ENCODE measurements at regions not wholly inside any gene's neighbourhood (a gene's known extent, or its start where the extent isn't known, plus 50 kb on each side); places are given as distances from the start of the nearest gene placed in this dataset.

DNA sequence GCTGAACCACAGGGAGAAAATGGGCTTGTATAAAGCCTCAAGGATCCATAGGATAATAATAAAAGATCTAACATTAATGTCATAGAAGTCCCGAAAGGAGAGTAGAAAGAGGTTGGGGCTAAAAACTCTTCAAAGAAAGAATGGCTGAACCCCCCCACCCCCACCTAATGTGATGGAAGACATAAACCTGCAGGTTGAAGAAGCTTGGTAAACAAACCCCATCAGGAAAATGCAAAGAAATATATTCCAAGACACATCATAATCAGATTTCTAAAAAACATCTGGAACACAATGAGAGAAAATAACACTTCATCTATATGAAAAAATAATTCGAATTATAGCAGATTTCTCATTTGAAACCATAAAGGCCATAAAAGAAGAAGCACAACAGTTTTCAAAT lies 105.6 kb upstream of the BAIAP2L1 start:
- peak overlapping the region in 1 of 6 donors; percentile 15 for H3K27ac Mint-ChIP-seq
- no peaks in the 10 kb centered on the region for H3K36me3 Mint-ChIP-seq
- no peak overlapping the region for H3K4me3 Mint-ChIP-seq
- no peak for ATAC-seq (ENCODE audit: low read depth in 2 of 2)
- peaks cover 14 to 24% (median 21%) of the 10 kb centered on the region in 3 donors for H3K27me3 Mint-ChIP-seq
- H3K4me1 Mint-ChIP-seq = no peaks in the 10 kb centered on the region
- peaks cover 1 to 28% (median 10%) of the 10 kb centered on the region in 7 donors for H3K9me3 Mint-ChIP-seq
- no peak for DNase-seq

DNA sequence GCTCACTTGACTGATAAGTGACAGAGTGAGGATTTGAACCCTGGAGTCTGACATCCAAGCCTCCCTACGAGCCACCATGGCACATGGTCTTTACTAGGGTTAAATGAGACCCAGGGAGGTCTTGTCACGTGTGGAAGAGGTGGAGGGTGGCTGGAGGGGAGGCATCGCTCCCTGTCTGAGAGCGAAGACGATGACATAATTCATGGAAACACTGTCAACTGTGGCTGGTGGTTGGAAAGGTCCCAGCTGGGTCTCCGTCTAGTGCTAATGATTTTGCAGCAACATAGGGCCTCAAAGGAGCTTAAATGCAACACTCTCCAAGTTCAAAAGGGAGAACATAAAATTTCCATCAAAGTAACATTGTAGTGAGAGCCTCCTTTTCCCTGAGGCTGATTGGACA lies 99.9 kb upstream of the BAIAP2L1 start:
- no peak for ATAC-seq (ENCODE audit: low read depth in 2 of 2)
- Mint-ChIP-seq H3K27ac (no peak overlapping the region), H3K4me1 (no peaks in the 10 kb centered on the region)

DNA sequence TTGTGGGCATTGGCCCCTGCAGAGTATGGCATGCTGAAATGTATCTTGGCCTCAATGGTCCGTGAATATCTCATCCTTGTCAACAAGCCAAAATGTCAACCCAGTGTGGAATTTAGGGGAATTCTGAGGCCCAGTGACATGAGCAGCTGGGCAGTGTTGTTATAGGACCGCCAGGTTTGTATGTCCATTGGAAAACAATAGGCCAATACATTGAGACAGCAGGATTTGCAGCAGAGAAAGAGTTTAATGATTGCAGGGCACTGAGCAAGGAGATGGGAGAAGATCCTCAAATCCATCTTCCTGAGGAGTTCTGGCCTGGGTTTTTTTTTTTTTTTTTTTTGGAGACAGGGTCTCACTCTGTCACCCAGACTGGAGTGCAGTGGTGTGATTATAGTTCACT lies 95.7 kb upstream of the BAIAP2L1 start:
- no peaks in the 10 kb centered on the region for H3K36me3 Mint-ChIP-seq
- DNase-seq (no peak), ATAC-seq (ENCODE audit: low read depth in 2 of 2) (no peak)
- H3K4me3 Mint-ChIP-seq = no peak overlapping the region
- peaks cover 11 to 51% (median 23%) of the 10 kb centered on the region in 7 donors for H3K9me3 Mint-ChIP-seq
- H3K27ac Mint-ChIP-seq = no peak overlapping the region
- H3K27me3 Mint-ChIP-seq = peaks cover 0 to 3% (median 0%) of the 10 kb centered on the region in 3 donors
- no peaks in the 10 kb centered on the region for H3K4me1 Mint-ChIP-seq

More for the DNA sequence above, 99.9 kb upstream of the BAIAP2L1 start:
- H3K36me3 Mint-ChIP-seq = no peaks in the 10 kb centered on the region
- H3K27me3 Mint-ChIP-seq = peaks cover 13 to 17% (median 15%) of the 10 kb centered on the region in 3 donors
- no peak for DNase-seq
- no peak overlapping the region for H3K4me3 Mint-ChIP-seq
- H3K9me3 Mint-ChIP-seq = peaks cover 9 to 48% (median 15%) of the 10 kb centered on the region in 7 donors

DNA sequence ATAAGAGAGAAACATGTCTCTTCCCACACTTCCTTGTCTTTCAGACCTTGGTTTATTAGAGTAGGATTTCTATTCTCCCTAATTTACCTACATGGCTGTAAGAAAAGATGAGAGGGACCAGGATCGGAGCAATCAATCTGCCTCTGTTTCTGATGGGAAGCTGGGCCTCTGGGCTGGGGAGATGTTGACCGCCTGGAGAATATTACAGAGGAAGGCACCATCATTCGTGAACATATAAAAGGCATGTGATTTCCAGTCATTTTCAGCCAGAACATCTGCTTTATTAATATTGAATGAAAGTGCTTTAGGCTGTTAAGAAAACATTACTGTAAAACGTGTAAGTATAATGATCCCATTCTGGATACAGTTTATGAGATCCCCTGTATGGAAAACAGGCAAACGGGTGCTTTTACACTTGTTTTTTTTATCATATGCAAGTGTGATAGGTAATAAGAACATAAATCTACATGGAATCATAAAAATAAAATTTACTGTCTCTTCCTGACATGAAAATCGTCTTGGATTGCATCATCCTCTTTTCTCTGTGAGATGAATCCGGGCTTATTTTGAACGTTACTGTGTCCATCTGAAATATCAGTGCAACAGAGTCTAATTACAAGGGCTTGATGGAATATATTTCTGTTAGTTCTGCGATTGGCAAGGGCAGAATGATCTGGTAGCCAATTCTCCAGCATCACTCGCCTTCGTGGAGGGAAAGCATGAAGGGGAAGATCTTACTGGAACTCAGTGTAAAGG lies 94.5 kb upstream of the BAIAP2L1 start:
- Mint-ChIP-seq H3K36me3 (no peaks in the 10 kb centered on the region), H3K4me1 (no peaks in the 10 kb centered on the region), H3K4me3 (no peak overlapping the region), H3K27me3 (peaks cover 0 to 3% (median 0%) of the 10 kb centered on the region in 3 donors), H3K27ac (no peak overlapping the region), H3K9me3 (peaks cover 11 to 40% (median 23%) of the 10 kb centered on the region in 7 donors)
- DNase-seq (no peak), ATAC-seq (ENCODE audit: low read depth in 2 of 2) (no peak)

DNA sequence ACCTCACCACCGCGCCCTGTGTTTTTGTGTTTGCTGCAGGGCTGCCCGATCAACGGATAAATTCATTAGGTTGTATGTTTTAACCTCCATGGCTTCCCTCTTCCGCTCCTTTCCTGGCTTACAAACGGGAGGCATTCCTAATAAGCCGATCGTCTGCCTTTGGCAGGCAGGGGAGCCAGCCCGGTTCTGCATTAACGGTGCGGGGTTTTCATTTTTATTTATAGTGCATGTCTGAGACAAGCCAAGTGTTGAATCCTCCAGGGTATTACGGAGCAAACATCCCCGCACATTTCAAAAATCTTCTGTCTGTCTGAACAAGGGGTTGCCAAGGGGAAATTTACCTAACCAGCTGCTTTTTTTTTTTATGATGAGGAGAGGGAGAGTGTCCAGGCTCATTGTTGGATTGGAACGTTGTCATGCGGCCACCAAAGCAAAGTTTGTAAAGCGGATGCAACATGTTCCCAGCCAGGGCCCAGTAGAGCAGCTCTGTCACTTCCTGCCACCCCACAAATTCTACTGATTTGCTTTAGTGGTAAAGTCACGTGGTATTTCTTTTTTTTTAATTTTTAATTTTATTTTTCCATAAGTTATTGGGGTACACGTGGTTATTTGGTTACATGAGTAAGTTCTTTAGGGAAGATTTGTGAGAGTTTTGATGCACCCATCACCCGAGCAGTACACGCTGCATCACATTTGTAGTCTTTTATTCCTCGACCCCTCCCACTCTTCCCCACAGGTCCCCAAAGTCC lies 92.3 kb upstream of the BAIAP2L1 start:
- Mint-ChIP-seq H3K4me3 (no peak overlapping the region), H3K9me3 (peaks cover 8 to 33% (median 21%) of the 10 kb centered on the region in 7 donors), H3K4me1 (no peaks in the 10 kb centered on the region), H3K27ac (no peak overlapping the region), H3K36me3 (no peaks in the 10 kb centered on the region), H3K27me3 (peaks cover 1 to 8% (median 6%) of the 10 kb centered on the region in 3 donors)
- no peak for ATAC-seq (ENCODE audit: low read depth in 2 of 2)
- DNase-seq = no peak

DNA sequence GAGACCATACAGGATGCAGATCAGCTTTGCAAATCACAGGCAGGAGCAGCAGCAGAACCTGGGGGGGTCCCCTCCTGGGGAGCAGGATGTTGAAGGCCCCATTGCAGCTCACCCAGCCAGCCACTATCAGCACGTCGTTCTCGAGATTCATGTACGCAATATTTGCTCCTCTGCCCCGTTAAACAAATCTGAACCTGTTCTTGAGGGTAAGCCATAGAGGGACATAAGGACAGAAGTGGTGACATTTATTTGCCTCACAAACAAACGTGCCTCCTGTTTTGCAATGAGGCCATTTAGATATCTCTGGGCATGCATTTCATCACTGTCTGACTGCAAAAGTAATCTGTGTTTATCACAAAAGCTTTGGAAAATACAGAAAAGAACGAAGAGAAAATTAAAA lies 87.3 kb upstream of the BAIAP2L1 start:
- H3K27ac Mint-ChIP-seq = no peak overlapping the region
- H3K9me3 Mint-ChIP-seq = peaks cover 0 to 6% (median 2%) of the 10 kb centered on the region in 7 donors
- H3K4me1 Mint-ChIP-seq = no peaks in the 10 kb centered on the region
- no peak for ATAC-seq (ENCODE audit: low read depth in 2 of 2)
- DNase-seq = no peak
- peaks cover 7 to 15% (median 9%) of the 10 kb centered on the region in 3 donors for H3K27me3 Mint-ChIP-seq
- H3K4me3 Mint-ChIP-seq = no peak overlapping the region
- H3K36me3 Mint-ChIP-seq = no peaks in the 10 kb centered on the region

DNA sequence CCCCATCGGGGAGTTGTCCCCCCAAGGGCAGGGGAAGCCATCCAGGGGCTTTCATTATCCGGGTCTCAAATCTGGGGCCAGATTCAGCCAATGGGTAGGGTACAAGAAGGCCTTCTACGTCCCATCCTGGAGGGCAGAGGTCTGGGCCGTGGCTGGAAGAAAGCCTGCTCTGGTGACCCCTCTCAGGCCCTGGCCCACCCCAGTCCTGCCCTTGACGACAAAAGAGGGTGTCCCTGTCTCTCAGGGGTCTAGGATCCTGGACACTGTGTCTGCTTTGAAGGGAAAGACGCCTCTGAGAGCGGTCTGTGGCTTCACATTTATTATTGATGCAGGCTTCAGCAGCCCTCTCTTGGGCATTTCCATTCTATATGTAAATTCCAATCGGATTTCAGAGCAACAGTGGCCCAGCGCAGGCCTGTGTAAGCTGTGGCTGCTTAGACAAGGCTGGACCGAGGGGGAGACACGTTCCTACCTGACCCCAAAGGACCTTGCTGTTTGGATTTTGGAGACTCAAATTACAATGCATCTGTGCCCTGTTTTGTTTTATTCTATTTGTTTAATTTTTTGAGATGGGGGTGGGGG lies 83.2 kb upstream of the BAIAP2L1 start:
- Mint-ChIP-seq H3K27me3 (peaks cover 7 to 9% (median 9%) of the 10 kb centered on the region in 3 donors), H3K9me3 (peaks cover 0 to 6% (median 0%) of the 10 kb centered on the region in 7 donors), H3K4me3 (no peak overlapping the region), H3K27ac (no peak overlapping the region), H3K36me3 (no peaks in the 10 kb centered on the region), H3K4me1 (no peaks in the 10 kb centered on the region)
- ATAC-seq (ENCODE audit: low read depth in 2 of 2) (no peak), DNase-seq (no peak)

DNA sequence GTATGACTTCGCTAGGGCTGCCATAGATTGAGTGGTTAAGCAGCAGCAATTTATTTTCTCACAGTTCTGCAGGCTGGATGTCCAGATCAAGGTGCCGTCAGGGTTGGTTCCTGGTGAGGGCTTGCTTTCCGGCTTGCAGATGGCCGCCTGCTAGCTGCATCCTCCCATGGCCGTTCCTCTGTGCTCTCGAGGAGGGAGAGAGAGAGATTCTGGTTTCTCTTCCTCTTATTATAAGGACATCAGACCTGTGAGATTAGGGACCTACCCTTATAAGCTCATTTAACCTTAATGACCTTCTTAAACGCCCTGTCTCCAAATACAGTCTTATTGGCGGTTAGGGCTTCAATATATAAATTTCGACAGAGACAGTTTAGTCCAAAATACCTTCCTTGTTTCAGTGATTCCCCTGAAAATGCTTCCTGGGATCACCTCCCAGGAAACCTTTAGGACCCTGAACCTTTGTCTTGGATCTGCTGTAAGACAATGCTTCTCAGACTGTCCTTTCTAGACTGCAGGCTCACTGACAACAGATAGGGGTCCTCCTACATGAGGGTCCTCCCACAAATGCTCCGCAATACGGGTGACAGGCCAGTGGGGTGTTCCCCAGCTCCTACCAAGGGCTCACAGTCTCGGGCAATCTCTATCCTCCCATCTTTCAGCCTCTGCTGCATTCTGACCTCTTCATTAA lies 82.5 kb upstream of the BAIAP2L1 start:
- ATAC-seq (ENCODE audit: low read depth in 2 of 2) (no peak), DNase-seq (no peak)
- peaks cover 0 to 5% (median 0%) of the 10 kb centered on the region in 7 donors for H3K9me3 Mint-ChIP-seq
- H3K4me3 Mint-ChIP-seq = no peak overlapping the region
- no peak overlapping the region for H3K27ac Mint-ChIP-seq
- H3K4me1 Mint-ChIP-seq = no peaks in the 10 kb centered on the region
- H3K27me3 Mint-ChIP-seq = peaks cover 7 to 8% (median 7%) of the 10 kb centered on the region in 3 donors
- H3K36me3 Mint-ChIP-seq = no peaks in the 10 kb centered on the region

DNA sequence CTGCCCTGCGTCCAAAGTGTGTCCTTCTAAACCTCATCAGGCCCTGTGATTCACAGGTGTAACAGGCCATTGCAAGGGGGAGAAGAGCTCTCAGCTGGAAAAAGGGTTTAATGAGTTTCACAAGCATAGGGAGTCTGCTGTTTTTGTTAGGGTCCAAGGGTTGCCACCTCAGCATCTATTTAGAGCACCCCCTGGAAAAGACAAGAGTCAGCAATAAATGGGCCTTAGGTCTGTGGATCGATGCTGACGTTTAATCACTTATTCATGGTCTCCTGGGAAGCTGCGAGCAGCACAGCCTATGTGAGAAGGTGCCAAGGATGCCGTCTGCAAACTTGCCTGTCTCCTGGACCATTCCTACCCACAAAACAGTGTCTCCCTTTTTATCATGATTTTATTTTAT lies 78.4 kb upstream of the BAIAP2L1 start:
- peaks cover 4 to 18% (median 10%) of the 10 kb centered on the region in 3 donors for H3K27me3 Mint-ChIP-seq
- no peaks in the 10 kb centered on the region for H3K9me3 Mint-ChIP-seq
- no peak overlapping the region for H3K27ac Mint-ChIP-seq
- H3K36me3 Mint-ChIP-seq = no peaks in the 10 kb centered on the region
- ATAC-seq (ENCODE audit: low read depth in 2 of 2) = no peak
- DNase-seq = no peak
- no peak overlapping the region for H3K4me3 Mint-ChIP-seq
- H3K4me1 Mint-ChIP-seq = no peaks in the 10 kb centered on the region

DNA sequence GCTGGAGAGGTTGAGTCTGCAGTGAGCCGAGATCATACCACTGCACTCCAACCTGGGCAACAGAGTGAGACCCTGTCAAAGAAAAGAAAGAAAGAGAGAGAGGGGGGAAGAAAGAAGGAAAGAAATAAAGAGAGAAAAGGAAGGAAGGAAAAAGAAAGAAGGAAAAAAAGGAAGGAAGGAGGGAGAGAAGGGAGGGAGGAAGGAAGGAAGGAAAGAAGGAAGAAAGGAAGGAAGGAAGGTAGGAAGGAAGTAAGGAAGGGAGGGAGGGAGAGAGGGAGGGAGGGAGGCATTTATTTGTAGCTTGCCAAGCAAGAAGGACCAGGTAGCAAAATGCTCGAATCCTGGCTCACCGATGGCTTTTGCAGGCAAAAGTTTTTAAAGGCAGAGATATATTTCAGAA lies 74.5 kb upstream of the BAIAP2L1 start:
- no peak for DNase-seq

DNA sequence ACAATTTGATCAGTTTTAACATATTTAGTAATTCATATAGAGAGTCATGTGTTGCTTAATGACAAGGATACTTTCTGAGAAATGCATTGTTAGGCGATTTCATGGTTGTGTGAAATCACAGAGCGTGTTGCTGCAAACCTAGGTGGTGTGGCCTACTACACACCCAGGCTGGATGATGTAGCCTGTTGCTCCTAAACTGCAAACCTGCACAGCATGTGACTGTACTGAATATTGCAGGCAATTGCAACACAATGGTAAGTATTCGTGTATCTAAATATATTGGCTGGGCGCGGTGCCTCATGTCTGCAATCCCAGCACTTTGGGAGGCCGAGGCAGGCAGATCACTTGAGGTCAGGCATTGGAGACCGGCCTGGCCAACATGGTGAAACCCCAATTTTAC lies 73.7 kb upstream of the BAIAP2L1 start:
- Mint-ChIP-seq H3K27ac (no peak overlapping the region), H3K27me3 (peaks cover 11 to 57% (median 36%) of the 10 kb centered on the region in 3 donors), H3K36me3 (no peaks in the 10 kb centered on the region), H3K4me1 (peaks cover 0 to 11% (median 7%) of the 10 kb centered on the region in 3 donors), H3K9me3 (peaks cover 0 to 6% (median 2%) of the 10 kb centered on the region in 7 donors), H3K4me3 (no peak overlapping the region)
- ATAC-seq (ENCODE audit: low read depth in 2 of 2) = no peak
- no peak for DNase-seq

More for the DNA sequence above, 74.5 kb upstream of the BAIAP2L1 start:
- Mint-ChIP-seq H3K27ac (peak overlapping the region in 1 of 6 donors; percentile 94), H3K4me1 (peaks cover 0 to 10% (median 7%) of the 10 kb centered on the region in 3 donors), H3K4me3 (no peak overlapping the region), H3K36me3 (no peaks in the 10 kb centered on the region), H3K27me3 (peaks cover 11 to 49% (median 36%) of the 10 kb centered on the region in 3 donors), H3K9me3 (peaks cover 0 to 6% (median 1%) of the 10 kb centered on the region in 7 donors)
- no peak for ATAC-seq (ENCODE audit: low read depth in 2 of 2)

DNA sequence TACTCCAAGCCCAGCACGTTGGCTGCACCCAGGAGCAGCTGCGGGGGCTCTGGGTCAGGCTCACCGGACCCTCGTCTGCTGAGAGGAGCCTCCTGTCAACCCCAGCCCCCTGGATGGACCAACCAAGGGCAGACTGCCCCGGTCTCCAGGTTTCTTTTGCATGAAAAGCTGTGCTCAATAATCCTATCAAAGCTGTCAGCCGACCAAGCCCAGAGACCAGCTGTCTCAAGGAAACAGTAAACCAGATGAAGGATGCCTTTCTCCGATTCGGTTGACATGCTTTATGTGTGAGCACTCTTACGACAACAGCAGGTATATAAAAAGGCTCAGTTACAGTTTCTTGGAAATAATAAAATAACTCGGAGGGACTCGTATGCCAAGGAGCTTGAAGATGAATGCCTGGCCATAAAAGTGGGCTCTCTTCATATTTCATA lies 71.6 kb upstream of the BAIAP2L1 start:
- ATAC-seq (ENCODE audit: low read depth in 2 of 2) = no peak
- Mint-ChIP-seq H3K27me3 (peaks cover 16 to 68% (median 45%) of the 10 kb centered on the region in 3 donors), H3K27ac (no peak overlapping the region), H3K4me3 (no peak overlapping the region), H3K9me3 (peaks cover 0 to 22% (median 7%) of the 10 kb centered on the region in 7 donors), H3K4me1 (peaks cover 0 to 11% (median 7%) of the 10 kb centered on the region in 3 donors), H3K36me3 (no peaks in the 10 kb centered on the region)
- DNase-seq = no peak

Measured in naive B cell (primary cell).